Activated CD4-positive, alpha-beta T cell treated with anti-CD3 and anti-CD28 coated beads, Interleukin-2, amount 50 U/mL, for 16 hours (primary cell): ENCODE measurements at regions not wholly inside any gene's neighbourhood (a gene's known extent, or its start where the extent isn't known, plus 50 kb on each side); places are given as distances from the start of the nearest gene placed in this dataset.

Source experiments
- DNase-seq: peaks from one replicate; pipeline ENCODE4 v3.0.0-alpha.2; 2020

DNA sequence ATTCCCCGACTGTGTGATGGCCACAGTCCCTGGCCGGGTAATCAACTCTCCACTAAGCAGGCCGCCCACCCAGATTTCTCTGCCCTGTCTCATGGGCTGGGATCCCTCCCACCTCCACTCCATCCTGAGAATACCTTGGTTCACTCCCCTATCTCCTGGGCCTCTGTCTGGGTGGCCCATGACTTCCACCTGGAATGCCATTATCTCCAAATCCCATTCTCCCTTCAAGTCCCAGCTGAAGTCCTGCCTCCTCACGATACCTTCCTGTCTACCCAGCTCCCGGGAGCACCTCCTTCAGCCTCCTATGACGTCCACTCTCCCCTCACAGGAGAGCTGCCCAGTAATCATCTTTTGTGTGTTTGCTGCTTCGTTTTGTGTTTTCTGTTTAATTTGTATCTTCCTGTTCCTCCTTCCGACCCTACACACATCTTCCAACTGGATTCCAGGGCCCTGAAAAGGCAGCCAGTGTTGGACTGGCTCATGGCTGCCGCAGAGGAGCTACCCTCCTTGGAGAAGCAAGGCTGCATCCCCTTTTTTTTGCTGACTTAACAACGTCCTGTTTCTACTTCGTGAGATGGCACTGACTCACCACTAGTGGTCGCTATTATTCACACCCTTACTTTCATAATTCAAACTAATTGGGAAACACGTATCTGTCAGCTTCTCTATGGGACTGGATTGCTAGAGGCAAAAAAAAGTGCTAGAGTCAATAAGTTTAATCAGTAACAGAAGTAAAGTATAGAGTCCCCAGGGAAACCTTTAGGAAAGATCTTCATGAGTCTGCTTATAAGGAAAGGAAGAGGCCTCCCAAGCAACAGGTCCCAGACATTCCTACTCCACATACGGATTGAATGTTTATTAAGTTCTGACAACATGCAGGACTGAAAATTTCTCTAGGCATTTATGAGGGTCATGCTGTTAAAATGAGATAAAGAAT, 171.9 kb upstream of the GATA6 start:
- DNase-seq, result peak; percentile 37

- DNase-seq, result no peak
Observed at GRCh38 chr18:21998486-21998885, 170.9 kb upstream of the GATA6 start.

DNA sequence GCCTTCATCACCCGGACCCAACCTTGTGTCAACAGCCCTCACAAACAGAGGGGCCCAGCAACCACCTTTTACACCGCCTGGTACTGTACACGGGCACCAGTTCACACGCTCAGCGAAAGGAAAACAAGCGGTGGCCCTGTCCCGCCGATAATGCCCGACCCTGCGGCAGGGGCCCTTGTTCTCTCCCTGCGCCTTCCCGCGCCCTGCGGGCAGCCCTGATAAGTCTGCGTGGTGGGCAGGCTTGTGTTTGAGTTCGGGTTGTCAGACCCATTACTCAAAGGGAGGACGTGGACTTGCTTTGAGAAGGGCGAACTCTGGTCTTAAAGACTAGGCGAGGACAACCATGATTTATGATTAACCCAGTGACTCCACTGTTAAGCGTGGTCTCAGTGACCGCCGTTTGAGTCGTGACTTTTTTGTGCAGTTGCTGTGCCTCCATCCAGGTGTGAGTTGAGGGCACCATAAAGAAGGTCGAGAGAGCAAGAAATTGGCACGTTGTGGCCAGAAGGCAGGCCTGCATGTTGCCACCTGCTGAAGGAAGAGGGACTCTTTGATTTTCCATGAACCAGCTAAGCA, 167.4 kb upstream of the GATA6 start:
- DNase-seq, result no peak

- no peak for DNase-seq
Observed at GRCh38 chr18:22005191-22005841, 164.1 kb upstream of the GATA6 start.

GRCh38 chr18:22006458-22006857, 162.9 kb upstream of the GATA6 start:
- no peak for DNase-seq

GRCh38 chr18:22009242-22009641, 160.1 kb upstream of the GATA6 start:
- no peak for DNase-seq

GRCh38 chr18:22013993-22014392, 155.4 kb upstream of the GATA6 start:
- DNase-seq, result no peak

DNA sequence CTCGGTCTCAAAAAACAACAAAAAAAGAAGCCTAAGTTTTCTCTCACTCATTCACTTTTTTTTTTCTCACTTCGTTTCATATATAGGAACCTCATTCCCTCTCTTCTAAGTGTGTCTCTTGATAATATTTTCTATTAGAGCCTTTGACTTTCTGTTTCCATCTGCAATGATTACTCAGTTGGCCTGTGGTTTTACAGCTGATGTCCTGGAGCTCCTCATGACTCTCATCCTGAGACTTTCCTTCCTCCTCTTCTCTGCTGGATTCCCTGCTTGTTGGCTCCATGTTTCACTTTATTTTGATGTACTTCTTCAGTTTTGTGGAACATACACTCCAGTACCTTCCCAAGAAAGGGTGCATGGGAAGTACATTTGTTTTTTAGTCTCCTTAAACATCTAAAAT, 154.2 kb upstream of the GATA6 start:
- no peak for DNase-seq

DNA sequence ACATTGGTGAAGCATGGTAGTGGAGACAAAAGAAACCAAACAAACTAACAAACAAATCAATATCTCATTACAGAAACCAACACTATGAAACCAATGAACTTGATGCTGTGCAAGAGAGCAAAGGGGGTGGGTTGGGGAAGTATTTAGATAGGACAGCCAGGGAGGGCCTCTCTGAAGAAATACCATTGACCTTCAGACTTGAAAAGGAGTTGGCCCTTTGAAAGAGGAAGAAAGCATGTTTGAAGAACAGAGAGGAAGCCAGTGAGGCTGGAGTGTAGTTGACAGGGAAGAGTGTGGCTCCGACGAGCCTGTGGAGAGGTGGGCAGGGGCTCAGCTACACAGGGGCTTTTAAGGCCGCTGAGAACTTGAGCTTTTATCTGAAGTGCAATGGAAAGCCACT, 151.0 kb upstream of the GATA6 start:
- DNase-seq, result no peak

- no peak for DNase-seq
Observed at GRCh38 chr18:22019193-22019592, 150.2 kb upstream of the GATA6 start.

GRCh38 chr18:22020127-22020866, 149.1 kb upstream of the GATA6 start:
- no peak for DNase-seq

DNA sequence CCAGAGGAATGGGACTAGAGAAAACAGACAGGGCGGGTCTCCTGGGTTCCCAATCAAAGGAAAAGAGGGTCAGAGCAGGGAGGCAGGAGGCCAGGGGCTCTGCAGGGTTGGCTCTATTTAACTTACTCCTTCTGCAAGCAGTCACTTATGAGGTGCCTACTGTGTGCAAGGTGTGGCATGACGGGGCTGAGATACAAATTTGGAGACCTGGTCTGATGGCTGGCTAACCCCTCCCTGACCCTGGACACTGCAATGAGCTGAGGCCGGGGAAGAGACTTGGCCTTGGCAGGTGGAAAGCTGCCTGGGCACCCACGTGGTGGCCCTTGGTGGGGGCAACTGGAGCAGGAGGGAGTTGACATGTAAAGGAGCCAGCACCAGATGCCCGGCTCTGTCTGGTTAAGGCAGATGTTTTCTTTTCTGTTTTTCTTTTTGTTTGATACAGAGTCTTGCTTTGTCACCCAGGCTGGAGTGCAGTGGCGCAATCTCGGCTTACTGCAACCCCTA, 148.5 kb upstream of the GATA6 start:
- DNase-seq, result no peak

DNA sequence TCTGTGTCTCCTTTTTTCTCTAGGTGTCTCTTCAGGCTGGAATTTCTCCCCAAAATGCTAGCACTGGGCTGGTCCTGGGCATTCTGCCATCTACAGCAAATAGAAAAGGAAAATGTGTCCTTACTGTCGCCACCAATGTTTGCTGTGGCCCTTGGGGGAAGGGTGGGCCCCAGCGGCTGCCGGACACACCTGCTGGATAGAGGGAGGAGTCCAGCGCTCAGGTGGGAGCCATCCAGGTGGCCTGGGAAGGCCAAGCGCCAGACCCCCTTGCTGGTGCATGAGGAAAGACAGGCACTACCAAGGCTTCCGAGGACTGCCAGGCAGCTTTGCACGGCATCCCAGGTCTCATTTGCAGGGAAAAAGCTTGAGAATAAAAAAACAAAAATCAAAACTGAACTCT, 147.7 kb upstream of the GATA6 start:
- no peak for DNase-seq

DNA sequence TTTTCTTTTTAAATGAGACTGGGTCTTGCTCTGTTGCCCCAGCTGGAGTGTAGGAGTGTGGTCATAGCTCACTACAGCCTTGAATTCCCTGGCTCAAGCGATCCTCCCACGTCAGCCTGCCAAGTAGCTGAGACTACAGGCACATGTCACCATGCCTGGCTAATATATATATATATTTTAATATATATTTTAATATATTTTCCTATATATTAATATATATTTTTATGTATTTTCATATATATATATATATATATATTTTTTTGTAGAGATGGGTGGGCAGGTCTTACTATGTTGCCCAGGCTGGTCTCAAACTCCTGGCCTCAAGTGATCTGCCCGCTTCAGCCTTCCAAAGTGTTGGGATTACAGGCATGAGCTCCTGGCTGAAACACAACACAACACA, 144.5 kb upstream of the GATA6 start:
- DNase-seq, result no peak

DNA sequence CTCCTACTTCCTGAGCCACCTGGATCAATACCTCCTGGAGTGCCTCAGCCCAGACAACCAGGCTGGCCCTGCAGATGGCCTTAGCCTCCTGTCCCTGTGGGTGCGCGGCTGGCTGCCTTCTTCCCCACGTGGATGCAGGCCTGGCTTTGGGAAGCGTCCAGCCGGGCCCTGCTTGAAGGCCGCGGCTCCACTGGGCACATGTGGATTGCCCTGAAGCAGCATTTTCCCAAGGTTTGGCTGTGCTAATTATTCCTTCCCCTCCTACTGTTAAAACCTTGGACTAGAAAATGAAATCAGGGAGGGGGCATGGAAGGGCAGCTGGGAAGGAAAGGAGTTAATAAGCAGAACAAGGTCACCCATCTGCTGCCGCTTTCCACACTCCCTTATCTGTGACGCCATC, 143.0 kb upstream of the GATA6 start:
- no peak for DNase-seq

GRCh38 chr18:22026889-22027288, 142.5 kb upstream of the GATA6 start:
- no peak for DNase-seq

DNA sequence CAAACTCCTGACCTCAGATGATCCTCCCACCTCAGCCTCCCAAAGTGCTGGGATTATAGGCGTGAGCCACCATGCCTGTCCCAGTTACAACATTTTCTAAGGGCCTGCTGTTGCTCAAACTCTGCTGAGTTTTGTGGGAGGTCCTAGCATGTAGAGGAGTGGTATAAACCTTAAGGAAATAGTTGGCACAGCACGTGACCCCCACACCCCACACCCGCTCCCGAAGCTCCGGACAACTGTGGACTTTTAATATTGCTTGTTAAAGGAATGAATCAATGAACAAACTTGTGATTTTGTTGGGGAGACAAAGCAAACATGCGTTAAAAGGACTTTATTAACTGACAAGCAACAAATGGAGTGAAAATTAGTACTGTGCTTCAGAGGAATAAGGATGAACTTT, 137.8 kb upstream of the GATA6 start:
- no peak for DNase-seq

DNA sequence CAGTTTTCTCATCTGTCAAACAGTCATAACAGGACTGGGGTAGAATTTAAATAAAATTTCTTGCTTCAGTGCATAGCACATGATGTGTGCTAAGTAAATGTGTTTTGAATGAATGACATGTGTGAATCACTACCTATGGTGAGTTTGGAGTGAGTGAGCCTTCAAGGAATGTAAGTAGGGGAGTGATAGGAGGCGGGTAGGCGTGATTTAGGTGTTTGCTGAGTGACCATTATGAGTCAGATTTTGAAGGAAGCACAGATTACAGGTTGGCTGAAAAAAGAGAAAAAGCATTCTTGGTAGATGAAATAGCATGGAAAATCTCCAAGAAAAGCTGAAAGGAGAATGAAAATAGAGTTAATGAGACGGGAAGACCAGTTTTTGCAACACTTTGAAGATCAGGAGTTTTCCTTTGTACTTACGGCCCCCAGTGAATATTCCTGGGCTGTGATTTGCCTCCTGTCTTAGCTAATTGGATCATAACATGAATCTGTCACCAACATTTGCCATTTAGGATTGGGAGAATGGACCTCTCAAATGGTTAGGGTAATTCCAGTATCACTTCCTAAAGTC, 136.9 kb upstream of the GATA6 start:
- no peak for DNase-seq

GRCh38 chr18:22033085-22033484, 136.3 kb upstream of the GATA6 start:
- no peak for DNase-seq

DNA sequence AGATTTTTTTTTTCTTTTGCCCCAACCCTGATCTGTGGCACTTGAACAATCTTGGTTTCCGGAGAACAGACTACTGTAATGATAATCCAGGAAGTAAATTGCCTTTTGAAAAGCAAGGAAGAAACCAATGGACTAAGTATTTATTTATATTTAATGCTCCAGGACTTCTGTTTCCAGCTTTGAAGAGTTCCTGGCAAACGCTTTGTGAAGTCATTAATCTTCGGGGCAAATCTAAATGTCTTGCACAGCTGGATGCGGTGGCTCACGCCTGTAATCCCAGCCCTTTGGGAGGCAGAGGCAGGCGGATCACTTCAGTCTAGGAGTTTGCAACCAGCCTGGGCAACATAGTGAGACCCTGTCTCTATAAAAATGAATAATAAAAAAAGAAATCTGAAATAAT, 135.1 kb upstream of the GATA6 start:
- DNase-seq, result no peak

DNA sequence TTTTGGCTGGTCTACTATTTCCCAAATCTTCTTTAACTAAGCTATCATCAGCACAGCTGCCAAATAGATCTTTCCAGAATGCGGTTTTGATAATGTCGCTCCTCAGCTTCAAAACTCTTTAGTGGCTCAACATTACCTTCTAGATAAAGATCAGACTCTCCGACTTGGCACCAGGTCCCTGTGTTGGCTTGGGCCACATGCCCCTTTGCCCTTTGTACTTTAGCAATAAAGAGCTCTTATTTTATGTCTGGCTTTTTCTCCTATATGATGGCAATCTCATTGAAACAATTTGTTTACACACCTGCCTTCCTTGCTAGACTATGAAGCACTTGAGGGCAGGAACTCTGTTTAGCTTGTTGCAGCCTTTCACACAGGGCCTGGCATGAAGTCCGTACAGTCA, 128.9 kb upstream of the GATA6 start:
- no peak for DNase-seq

DNA sequence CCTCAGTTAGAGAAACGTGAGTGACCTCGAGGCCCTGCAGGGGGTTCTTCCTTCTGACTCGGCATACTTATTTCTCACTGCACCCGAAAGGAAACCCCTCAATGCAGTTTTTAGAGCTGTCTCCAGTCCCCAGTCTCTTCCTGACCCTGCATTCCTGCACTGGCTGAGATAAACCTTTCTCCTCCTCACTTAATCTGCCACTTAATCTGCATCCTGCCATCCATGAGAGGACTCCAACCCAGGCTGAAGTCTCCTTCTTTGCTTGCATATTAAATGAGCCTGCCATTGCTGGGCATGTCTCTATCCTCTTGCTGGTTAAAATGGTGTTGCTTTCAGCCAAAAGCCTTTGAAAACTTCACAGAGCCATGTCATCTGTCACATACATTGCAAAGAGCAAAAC, 125.6 kb upstream of the GATA6 start:
- no peak for DNase-seq
